K562 (cell line): ENCODE measurements at regions not wholly inside any gene's neighbourhood (a gene's known extent, or its start where the extent isn't known, plus 50 kb on each side); places are given as distances from the start of the nearest gene placed in this dataset.

Source experiments
- ATAC-seq: fragments of 200-7000 bp; cut with Tn5 transposase; 3 replicates; pipeline ENCODE4 v1.9.1; 2020; ENCODE audit warnings: moderate library complexity
- BruUV-seq: library from RNA; stranded (reverse); fragments of 400-500 nt; replicated peaks from 2 replicates; lab custom pipeline; 2021; lab: Mats Ljungman, UMichigan
- CTCF ChIA-PET: fragments of 300-600 bp; formaldehyde crosslinking; extraction: SDS; loops from one replicate; lab custom pipeline; 2021; ENCODE audit warnings: low intra/inter-chr PET ratio; lab: Yijun Ruan, JAX
- POLR2A ChIA-PET: fragments of 300-600, 350-650 bp; sonication (Branson Sonifier 250); formaldehyde crosslinking; extraction: SDS; loops from one replicate; lab custom pipeline; 2021; ENCODE audit warnings: antibody characterized with exemption, inconsistent platforms; lab: Yijun Ruan, JAX
- DNase-seq, 4 experiments: peaks; one replicate each; pipeline versions ENCODE4 v3.0.0 to v3.0.0-alpha.2; 2011 to 2018; ENCODE audit warnings: low spot score in 3 of 4, mixed read lengths in 3 of 4; ENCODE audit errors: extremely low read depth in 1 of 4
- FAIRE-seq: peaks from 2 replicates; lab custom pipeline; 2011; peaks lifted over from hg19 to GRCh38; lab: Jason Lieb, UNC
- H2AFZ ChIP-seq: 2 replicates; pipeline ENCODE4 v1.6.0; 2011; ENCODE audit warnings: low read depth, low read length, control low read depth, inconsistent platforms
- H3K27ac ChIP-seq: fragments of 200-600 bp; 3 replicates; pipeline ENCODE4 v1.8.0; 2011; ENCODE audit warnings: low read depth, mild to moderate bottlenecking, control low read depth, inconsistent platforms, low read length, moderate library complexity, mixed read lengths; ENCODE audit errors: extremely low read depth
- H3K27me3 ChIP-seq, 2 experiments: fragments of 300-600 bp in 1 of 2; 2 replicates in 1 of 2; 3 replicates in 1 of 2; pipeline versions ENCODE4 v1.6.0 to v1.8.0; 2011; ENCODE audit warnings: inconsistent platforms in 2 of 2, low read length in 2 of 2, mild to moderate bottlenecking in 1 of 2, mixed read lengths in 1 of 2, moderate library complexity in 1 of 2; ENCODE audit not compliant: control insufficient read depth in 2 of 2, insufficient read depth in 2 of 2
- H3K36me3 ChIP-seq: fragments of 300-600 bp; 3 replicates; pipeline ENCODE4 v1.8.0; 2011; ENCODE audit warnings: mild to moderate bottlenecking, low read length, inconsistent platforms; ENCODE audit not compliant: control insufficient read depth, insufficient read depth
- H3K4me1 ChIP-seq, 2 experiments: fragments of 200-600 bp in 1 of 2; replicated peaks in 1 of 2; 2 replicates in 1 of 2; 3 replicates in 1 of 2; pipeline versions ENCODE4 v1.5.1 to v1.8.0; 2011; ENCODE audit warnings: inconsistent platforms in 2 of 2, low read length in 2 of 2, mild to moderate bottlenecking in 1 of 2, mixed read lengths in 1 of 2, moderate library complexity in 1 of 2; ENCODE audit not compliant: control insufficient read depth in 2 of 2, insufficient read depth in 2 of 2
- H3K4me2 ChIP-seq: 2 replicates; pipeline ENCODE4 v1.6.1; 2011; ENCODE audit warnings: low read length, control low read depth, inconsistent platforms, mixed read lengths; ENCODE audit not compliant: insufficient read depth
- H3K4me3 ChIP-seq: fragments of 200-600 bp; sonication (generic), shearing (Covaris generic); 2 replicates; pipeline ENCODE4 v1.5.1; 2016; ENCODE audit warnings: control low read depth, inconsistent platforms
- H3K79me2 ChIP-seq: fragments of 200-600 bp; 3 replicates; pipeline ENCODE4 v1.8.0; 2011; ENCODE audit warnings: low read length, inconsistent platforms; ENCODE audit not compliant: control insufficient read depth, insufficient read depth
- H3K9ac ChIP-seq, 2 experiments: 2 replicates each; pipeline versions ENCODE4 v1.6.0 to v1.6.1; 2011; ENCODE audit warnings: low read depth in 2 of 2, low read length in 2 of 2, control low read depth in 1 of 2, inconsistent platforms in 1 of 2, mild to moderate bottlenecking in 1 of 2, mixed read lengths in 1 of 2; ENCODE audit not compliant: insufficient read depth in 1 of 2
- H3K9me1 ChIP-seq: one replicate; pipeline ENCODE4 v1.6.0; 2011; ENCODE audit warnings: inconsistent platforms, mild to moderate bottlenecking, low read length, moderate library complexity; ENCODE audit not compliant: control insufficient read depth, insufficient read depth
- H3K9me3 ChIP-seq: replicated peaks from 2 replicates; pipeline ENCODE4 v1.5.1; 2011; ENCODE audit warnings: low read depth, low read length, inconsistent platforms; ENCODE audit not compliant: control insufficient read depth, insufficient read depth
- H4K20me1 ChIP-seq: replicated peaks from 2 replicates; pipeline ENCODE4 v1.6.1; 2011; ENCODE audit warnings: low read length, inconsistent platforms, mixed read lengths; ENCODE audit not compliant: control insufficient read depth, insufficient read depth
- ILK ChIP-seq: fragments of 450-650 bp; IDR thresholded peaks from 2 replicates; pipeline ENCODE4 v1.6.1; 2016; ENCODE audit warnings: missing genetic modification characterization, low read depth, mild to moderate bottlenecking, missing compliant biosample characterization, moderate library complexity, borderline replicate concordance
- MEF2A ChIP-seq: IDR thresholded peaks from 2 replicates; pipeline ENCODE4 v1.6.1; 2011; ENCODE audit warnings: low read depth, mild to moderate bottlenecking, low read length, moderate library complexity; ENCODE audit not compliant: control insufficient read depth
- NCOR1 ChIP-seq: fragments of 450-650 bp; IDR thresholded peaks from 2 replicates; pipeline ENCODE4 v1.6.1; 2016; ENCODE audit warnings: mild to moderate bottlenecking, moderate library complexity
- POLR3A ChIP-seq: IDR thresholded peaks from 2 replicates; pipeline ENCODE4 v1.6.1; 2011; ENCODE audit warnings: borderline replicate concordance, mild to moderate bottlenecking, moderate library complexity; ENCODE audit not compliant: insufficient read length, insufficient read depth; ENCODE audit errors: extremely low read depth
- PRMT5 ChIP-seq: sonication (generic); formaldehyde crosslinking; IDR thresholded peaks from 2 replicates; pipeline ENCODE4 v1.5.0; 2020; ENCODE audit warnings: missing genetic modification reagents
- RAD51 ChIP-seq: fragments of 450-650 bp; IDR thresholded peaks from 2 replicates; pipeline ENCODE4 v1.7.1; 2016; ENCODE audit warnings: low read depth, mild to moderate bottlenecking, borderline replicate concordance
- RNF2 ChIP-seq: sonication (generic); IDR thresholded peaks from 2 replicates; pipeline ENCODE4 v1.6.1; 2016
- SP1 ChIP-seq: sonication (generic); formaldehyde crosslinking; IDR thresholded peaks from 2 replicates; pipeline ENCODE4 v1.8.1; 2022; ENCODE audit warnings: mild to moderate bottlenecking, missing genetic modification reagents
- TAL1 ChIP-seq: fragments of 450-650 bp; IDR thresholded peaks from 2 replicates; pipeline ENCODE4 v1.6.1; 2016; ENCODE audit warnings: mild to moderate bottlenecking
- TCF15 ChIP-seq: fragments of 250-450 bp; sonication (Bioruptor Pico); IDR thresholded peaks from 2 replicates; pipeline ENCODE4 v1.8.0; 2022; ENCODE audit warnings: moderate library complexity, mild to moderate bottlenecking, inconsistent platforms
- ZNF445 ChIP-seq: fragments of 250-450 bp; sonication (Bioruptor Pico); IDR thresholded peaks from 2 replicates; pipeline ENCODE4 v1.4.0; 2020; ENCODE audit warnings: low read depth, mild to moderate bottlenecking, moderate library complexity
- ZNF76 ChIP-seq: fragments of 250-450 bp; sonication (Bioruptor Pico); IDR thresholded peaks from 2 replicates; pipeline ENCODE4 v1.4.0; 2020; ENCODE audit warnings: mild to moderate bottlenecking, moderate library complexity, borderline replicate concordance
- WGBS: fragments of 100-300 bp; shearing (Covaris generic); methylation state at CpG from one replicate; pipeline ENCODE4 v1.1.6; 2016; ENCODE audit warnings: low coverage, mixed read lengths; ENCODE audit not compliant: insufficient coverage; ENCODE audit errors: missing lambda C conversion rate; 5-methylcytosine and 5-hydroxymethylcytosine counted together
- in situ Hi-C: fragments of 300-500 bp; cut with MboI; formaldehyde crosslinking; loops from 4 replicates; pipeline ENCODE4 v1.15.0; 2018; ENCODE audit warnings: inconsistent platforms, mixed read lengths
- intact Hi-C: fragments of 100-400 bp; cut with micrococcal nuclease; formaldehyde crosslinking; loops from 2 replicates; pipeline ENCODE4 v1.14.2; 2022

- TF ChIP-seq POLR3A (no peak), SP1 (no peak), ZNF76 (CRISPR knock-in tag) (no peak)
Observed at GRCh38 chr13:26502826-26503225, 54.7 kb upstream of the WASF3 start (continued).

- in situ Hi-C loops = no loop called here
- ChIA-PET POLR2A (no interaction called here), CTCF (no interaction called here)
- Histone ChIP-seq H2AFZ (no peak overlapping the region), H3K9ac (no peak overlapping the region), H3K79me2 (no peaks in the 10 kb centered on the region), H3K9me3 (no peaks in the 10 kb centered on the region), H3K36me3 (no peaks in the 10 kb centered on the region), H3K9me1 (no peaks in the 10 kb centered on the region), H3K4me2 (no peak overlapping the region), H3K4me1 (no peaks in the 10 kb centered on the region), H4K20me1 (no peaks in the 10 kb centered on the region), H3K4me3 (no peak overlapping the region), H3K27me3 (peaks cover 0 to 9% of the 10 kb centered on the region in 2 experiments; a peak in 3 of 5 replicates), H3K27ac (no peak overlapping the region)
- DNase-seq (no peak), ATAC-seq (no peak), FAIRE-seq (no peak)
- intact Hi-C loops = no loop called here
- 0% methylated on average over 8 of the region's 8 CpGs for WGBS
- no TSS peak for BruUV-seq
- TF ChIP-seq RAD51 = no peak
- no peak for TF ChIP-seq RNF2
- no peak for TF ChIP-seq ZNF445 (CRISPR knock-in tag)
- no peak for TF ChIP-seq ILK (tag)
- no peak for TF ChIP-seq MEF2A
- TF ChIP-seq NCOR1 = no peak
- no peak for TF ChIP-seq TAL1
- no peak for TF ChIP-seq PRMT5 (CRISPR knock-in tag)
- TF ChIP-seq TCF15 (CRISPR knock-in tag) = no peak
Observed at GRCh38 chr13:26503826-26504594, 53.5 kb upstream of the WASF3 start.
